Epithelial cell of esophagus (primary cell): ENCODE measurements at regions not wholly inside any gene's neighbourhood (a gene's known extent, or its start where the extent isn't known, plus 50 kb on each side); places are given as distances from the start of the nearest gene placed in this dataset.

Experiments used
- DNase-seq: peaks from one replicate; pipeline ENCODE4 v3.0.0; 2010; ENCODE audit warnings: low read depth
- H3K4me3 ChIP-seq: 2 replicates; pipeline ENCODE4 v1.5.1; 2011; ENCODE audit warnings: mild to moderate bottlenecking, low read length, control low read depth
- CTCF ChIP-seq: IDR thresholded peaks from 2 replicates; pipeline ENCODE4 v1.5.1; 2011; ENCODE audit warnings: low read depth, mild to moderate bottlenecking, low read length, control low read depth, inconsistent platforms; ENCODE audit not compliant: insufficient read depth; ENCODE audit errors: missing control alignments

- no peak for TF ChIP-seq CTCF
- H3K4me3 ChIP-seq = no peak overlapping the region
- no peak for DNase-seq
These were observed 375.5 kb downstream of the CDH9 start for GRCh38 chr5:26662806-26663360.

- no peak for DNase-seq
- TF ChIP-seq CTCF = no peak
- H3K4me3 ChIP-seq = no peak overlapping the region
These were observed 378.3 kb downstream of the CDH9 start for GRCh38 chr5:26660116-26660515.

- no peak overlapping the region for H3K4me3 ChIP-seq
- no peak for DNase-seq
- no peak for TF ChIP-seq CTCF
These were observed 389.4 kb downstream of the CDH9 start for GRCh38 chr5:26649000-26649399.

GRCh38 chr5:26647781-26648180, 390.6 kb downstream of the CDH9 start:
- H3K4me3 ChIP-seq = no peak overlapping the region
- no peak for TF ChIP-seq CTCF
- DNase-seq = no peak

GRCh38 chr5:26645659-26646058, 392.7 kb downstream of the CDH9 start:
- DNase-seq = no peak
- TF ChIP-seq CTCF = no peak
- H3K4me3 ChIP-seq = no peak overlapping the region

GRCh38 chr5:26641492-26641891, 396.9 kb downstream of the CDH9 start:
- DNase-seq = no peak
- no peak overlapping the region for H3K4me3 ChIP-seq

GRCh38 chr5:26625099-26625498, 413.3 kb downstream of the CDH9 start:
- DNase-seq = no peak
- no peak for TF ChIP-seq CTCF
- H3K4me3 ChIP-seq = no peak overlapping the region

More at GRCh38 chr5:26641492-26641891, 396.9 kb downstream of the CDH9 start:
- TF ChIP-seq CTCF = no peak
